GM13976 (cell line): ENCODE measurements at regions not wholly inside any gene's neighbourhood (a gene's known extent, or its start where the extent isn't known, plus 50 kb on each side); places are given as distances from the start of the nearest gene placed in this dataset.

Experiments
- DNase-seq: peaks from one replicate; pipeline ENCODE4 v3.0.0; 2012; ENCODE audit warnings: low spot score
- in situ Hi-C: fragments of 300-500 bp; cut with MboI; formaldehyde crosslinking; loops from one replicate; pipeline ENCODE4 v1.12.0; 2022; ENCODE audit warnings: low sequenced_read_pairs, mixed read lengths, inconsistent platforms; ENCODE audit not compliant: unreplicated experiment
- TF ChIP-seq, protein P1 (sequence below): IDR thresholded peaks from 2 replicates; pipeline ENCODE4 v1.5.1; 2012; ENCODE audit warnings: borderline replicate concordance, mild to moderate bottlenecking; ENCODE audit not compliant: insufficient read depth; ENCODE audit errors: extremely low read depth, missing control alignments, control extremely low read depth

GRCh38 chr1:11394592-11395245 is 84.2 kb upstream of the DISP3 start:
- TF ChIP-seq, protein P1, sequence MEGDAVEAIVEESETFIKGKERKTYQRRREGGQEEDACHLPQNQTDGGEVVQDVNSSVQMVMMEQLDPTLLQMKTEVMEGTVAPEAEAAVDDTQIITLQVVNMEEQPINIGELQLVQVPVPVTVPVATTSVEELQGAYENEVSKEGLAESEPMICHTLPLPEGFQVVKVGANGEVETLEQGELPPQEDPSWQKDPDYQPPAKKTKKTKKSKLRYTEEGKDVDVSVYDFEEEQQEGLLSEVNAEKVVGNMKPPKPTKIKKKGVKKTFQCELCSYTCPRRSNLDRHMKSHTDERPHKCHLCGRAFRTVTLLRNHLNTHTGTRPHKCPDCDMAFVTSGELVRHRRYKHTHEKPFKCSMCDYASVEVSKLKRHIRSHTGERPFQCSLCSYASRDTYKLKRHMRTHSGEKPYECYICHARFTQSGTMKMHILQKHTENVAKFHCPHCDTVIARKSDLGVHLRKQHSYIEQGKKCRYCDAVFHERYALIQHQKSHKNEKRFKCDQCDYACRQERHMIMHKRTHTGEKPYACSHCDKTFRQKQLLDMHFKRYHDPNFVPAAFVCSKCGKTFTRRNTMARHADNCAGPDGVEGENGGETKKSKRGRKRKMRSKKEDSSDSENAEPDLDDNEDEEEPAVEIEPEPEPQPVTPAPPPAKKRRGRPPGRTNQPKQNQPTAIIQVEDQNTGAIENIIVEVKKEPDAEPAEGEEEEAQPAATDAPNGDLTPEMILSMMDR: no peak
- no peak for DNase-seq
- in situ Hi-C loops: no loop called here

DNA sequence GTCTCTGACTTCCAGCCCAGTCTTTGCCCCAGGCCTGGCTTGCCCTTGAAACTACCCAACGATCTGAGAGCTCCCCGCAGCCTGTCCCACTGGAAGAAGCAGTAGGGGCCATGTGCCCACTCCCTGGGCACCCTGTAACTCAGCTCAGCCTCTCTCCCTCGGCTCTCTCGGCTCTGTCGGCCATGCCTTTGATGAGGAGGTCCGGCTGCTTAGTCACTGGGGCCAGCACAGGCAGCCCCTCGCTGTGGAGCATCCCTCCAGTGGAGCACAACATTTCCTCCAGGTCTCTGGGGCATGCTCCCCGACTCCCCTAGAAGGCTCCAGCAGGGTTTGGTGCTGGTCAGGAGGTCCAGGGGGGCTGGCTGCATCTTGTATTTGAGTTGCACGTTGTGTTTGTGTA is 83.3 kb upstream of the DISP3 start:
- TF ChIP-seq, protein P1: no peak
- in situ Hi-C loops: no loop called here

DNA sequence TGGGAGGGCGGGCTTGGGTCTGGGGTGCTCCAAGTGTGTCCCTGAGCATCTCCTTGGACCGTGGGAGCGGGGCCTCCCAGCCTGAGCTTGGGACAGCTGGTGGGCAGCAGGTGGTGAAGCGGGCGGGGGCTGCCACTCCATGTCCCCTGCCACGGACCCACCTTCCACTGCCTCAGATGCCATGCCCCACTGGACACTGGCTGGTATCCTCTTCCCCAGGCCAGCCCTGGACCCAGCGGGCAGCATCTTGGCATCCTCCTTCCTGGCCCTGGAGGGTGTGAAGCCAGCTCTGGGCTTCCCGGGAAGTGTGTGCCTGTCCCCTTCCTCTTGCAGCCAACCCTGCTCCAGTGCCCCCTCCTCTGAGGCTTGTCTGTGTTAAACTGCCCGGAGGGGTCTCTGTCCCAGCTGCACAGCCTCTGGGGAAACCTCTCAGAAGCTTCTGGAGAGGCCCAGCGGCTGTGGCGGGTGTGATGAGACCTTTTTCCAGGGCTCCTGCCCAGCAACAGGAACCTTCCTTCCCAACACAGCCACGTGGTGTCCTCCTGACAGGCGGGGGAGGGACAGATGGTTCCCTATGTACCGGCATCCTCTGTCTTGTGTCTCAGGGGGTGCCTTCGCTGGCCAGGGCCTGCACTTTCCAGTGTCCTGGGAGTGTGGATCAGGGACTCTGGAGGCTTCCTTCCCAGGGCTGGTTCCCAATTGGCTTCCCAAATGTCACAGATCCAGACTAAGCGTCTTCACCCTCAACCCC is 81.6 kb upstream of the DISP3 start:
- in situ Hi-C loops: no loop called here

More for the DNA sequence above, 83.3 kb upstream of the DISP3 start:
- no peak for DNase-seq

DNA sequence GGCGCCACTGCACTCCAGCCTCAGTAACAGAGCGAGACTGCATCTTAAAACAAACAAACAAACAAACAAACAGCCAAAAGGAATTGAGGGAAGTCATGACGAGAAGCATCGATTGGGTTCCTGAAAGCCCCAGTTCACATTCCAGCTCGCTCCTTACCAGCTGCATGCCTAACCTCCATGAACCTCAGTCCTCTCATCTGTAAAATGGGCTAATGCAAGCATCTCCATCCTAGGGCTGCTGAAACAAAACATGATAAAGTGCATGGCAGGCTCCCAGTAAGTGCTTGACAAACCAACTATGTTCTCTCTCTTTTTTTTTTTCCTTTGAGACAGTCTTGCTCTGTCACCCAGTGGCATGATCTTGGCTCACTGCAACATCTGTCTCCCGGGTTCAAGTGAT is 79.7 kb upstream of the DISP3 start:
- TF ChIP-seq, protein P1: no peak
- DNase-seq: no peak
- in situ Hi-C loops: no loop called here

More for the DNA sequence above, 81.6 kb upstream of the DISP3 start:
- TF ChIP-seq, protein P1: no peak
- no peak for DNase-seq

DNA sequence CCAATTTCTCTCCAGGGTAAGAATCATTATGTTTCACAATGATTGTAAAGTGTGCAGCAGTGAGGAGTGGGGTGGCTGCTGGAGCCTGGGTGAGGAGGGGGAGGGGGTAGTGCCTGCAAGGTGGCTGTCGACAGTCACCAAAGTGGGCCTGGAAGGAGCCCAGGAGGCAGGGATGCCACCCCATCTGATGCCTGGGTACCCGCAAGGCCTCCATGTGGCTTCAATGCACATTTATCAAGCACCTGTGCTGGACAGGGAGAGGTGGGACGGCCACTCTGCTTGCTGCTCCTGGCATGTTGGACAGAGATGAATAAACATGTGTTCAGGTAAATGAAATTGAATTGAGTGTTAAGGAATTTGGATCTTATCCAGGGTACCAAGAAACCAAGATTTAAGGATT is 78.8 kb upstream of the DISP3 start:
- in situ Hi-C loops: no loop called here
- TF ChIP-seq, protein P1: no peak
- no peak for DNase-seq

DNA sequence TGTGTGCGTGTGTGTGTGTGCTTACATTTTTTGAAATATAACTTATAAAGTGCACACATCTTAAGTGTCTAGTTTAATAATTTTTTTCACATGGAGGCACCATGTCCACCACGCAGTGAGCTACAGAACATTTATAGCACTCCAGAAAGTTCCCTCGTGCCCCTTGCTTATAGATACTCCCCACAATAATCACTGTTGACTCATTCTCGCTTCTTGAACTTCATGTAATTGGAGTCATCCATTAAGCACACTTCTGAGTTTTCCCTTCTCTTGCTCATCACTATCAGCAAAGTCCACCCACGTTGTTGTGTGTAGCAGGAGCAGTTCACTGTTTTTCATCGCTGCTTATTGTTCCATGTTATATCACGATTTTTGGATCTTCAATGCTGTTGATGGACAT is 78.4 kb upstream of the DISP3 start:
- DNase-seq: no peak
- in situ Hi-C loops: no loop called here
- TF ChIP-seq, protein P1: no peak
